Neuronal stem cell (in vitro differentiated cells): ENCODE measurements at regions not wholly inside any gene's neighbourhood (a gene's known extent, or its start where the extent isn't known, plus 50 kb on each side); places are given as distances from the start of the nearest gene placed in this dataset.
"Not testable (repeated sequence)": the region's sequence is repeated elsewhere in the genome, so short reads cannot be mapped to it uniquely, and the experiment has no call there.

Experiments
- DNase-seq: peaks from one replicate; pipeline ENCODE4 v3.0.0-alpha.2; 2013; ENCODE audit warnings: low spot score
- H2AFZ ChIP-seq: one replicate; pipeline ENCODE4 v1.6.1; 2013; ENCODE audit warnings: mild to moderate bottlenecking, low read length, inconsistent platforms
- H2AK5ac ChIP-seq: 2 replicates; pipeline ENCODE4 v1.6.1; 2013; ENCODE audit warnings: low read depth, mild to moderate bottlenecking, inconsistent platforms, low read length, moderate library complexity, mixed read lengths
- H2BK120ac ChIP-seq: 2 replicates; pipeline ENCODE4 v1.6.1; 2013; ENCODE audit warnings: low read depth, mild to moderate bottlenecking, inconsistent platforms, low read length, moderate library complexity, mixed read lengths
- H2BK12ac ChIP-seq: one replicate; pipeline ENCODE4 v1.6.1; 2013; ENCODE audit warnings: low read length, inconsistent platforms
- H2BK15ac ChIP-seq: 2 replicates; pipeline ENCODE4 v1.6.1; 2013; ENCODE audit warnings: mild to moderate bottlenecking, low read length, inconsistent platforms, mixed read lengths
- H2BK5ac ChIP-seq: one replicate; pipeline ENCODE4 v1.6.1; 2013; ENCODE audit warnings: inconsistent platforms, mild to moderate bottlenecking, low read length, moderate library complexity
- H3K14ac ChIP-seq: one replicate; pipeline ENCODE4 v1.6.1; 2013; ENCODE audit warnings: low read length, inconsistent platforms
- H3K18ac ChIP-seq: 2 replicates; pipeline ENCODE4 v1.6.1; 2013; ENCODE audit warnings: low read length, inconsistent platforms
- H3K23ac ChIP-seq: 2 replicates; pipeline ENCODE4 v1.6.1; 2013; ENCODE audit warnings: low read depth, mild to moderate bottlenecking, mixed read lengths, low read length, inconsistent platforms; ENCODE audit not compliant: poor library complexity
- H3K27ac ChIP-seq: replicated peaks from 3 replicates; pipeline ENCODE4 v1.5.1; 2013; ENCODE audit warnings: low read length, inconsistent platforms
- H3K27me3 ChIP-seq, 3 experiments: 2 replicates each; pipeline ENCODE4 v1.6.1; 2013; ENCODE audit warnings: low read length in 3 of 3, mild to moderate bottlenecking in 2 of 3, inconsistent platforms in 1 of 3, low read depth in 1 of 3, mixed read lengths in 1 of 3, moderate library complexity in 1 of 3; ENCODE audit not compliant: control insufficient read depth in 3 of 3, insufficient read depth in 3 of 3
- H3K36me3 ChIP-seq, 2 donors: replicated peaks in 1 of 2; 2 replicates each; pipeline ENCODE4 v1.6.1; 2013; ENCODE audit warnings: low read length in 2 of 2; ENCODE audit not compliant: control insufficient read depth in 2 of 2, insufficient read depth in 2 of 2
- H3K4ac ChIP-seq: 2 replicates; pipeline ENCODE4 v1.6.1; 2013; ENCODE audit warnings: inconsistent platforms, mild to moderate bottlenecking, low read length, moderate library complexity
- H3K4me1 ChIP-seq, 2 donors: 1 replicate in 1 of 2; 2 replicates in 1 of 2; pipeline ENCODE4 v1.6.1; 2013; ENCODE audit warnings: low read length in 2 of 2, low read depth in 1 of 2; ENCODE audit not compliant: control insufficient read depth in 2 of 2, insufficient read depth in 1 of 2
- H3K4me2 ChIP-seq: one replicate; pipeline ENCODE4 v1.6.1; 2013; ENCODE audit warnings: mild to moderate bottlenecking, low read length, inconsistent platforms; ENCODE audit not compliant: insufficient read depth, poor library complexity, severe bottlenecking
- H3K4me3 ChIP-seq, 2 donors: 2 replicates each; pipeline ENCODE4 v1.5.1; 2013; ENCODE audit warnings: low read length in 2 of 2, mild to moderate bottlenecking in 2 of 2, inconsistent platforms in 1 of 2, moderate library complexity in 1 of 2
- H3K79me1 ChIP-seq: one replicate; pipeline ENCODE4 v1.6.1; 2013; ENCODE audit warnings: low read depth, mild to moderate bottlenecking, inconsistent platforms, low read length, moderate library complexity
- H3K9ac ChIP-seq: one replicate; pipeline ENCODE4 v1.6.1; 2013; ENCODE audit warnings: mild to moderate bottlenecking, low read depth, low read length, inconsistent platforms; ENCODE audit not compliant: poor library complexity
- H3K9me3 ChIP-seq, 2 donors: replicated peaks in 1 of 2; 2 replicates each; pipeline versions ENCODE3 to v1.6.1; 2013; ENCODE audit warnings: low read length in 2 of 2, mild to moderate bottlenecking in 2 of 2, inconsistent platforms in 1 of 2, low read depth in 1 of 2, mixed read lengths in 1 of 2, moderate library complexity in 1 of 2; ENCODE audit not compliant: control insufficient read depth in 2 of 2, insufficient read depth in 1 of 2
- H4K8ac ChIP-seq: one replicate; pipeline ENCODE4 v1.6.1; 2013; ENCODE audit warnings: low read depth, mild to moderate bottlenecking, inconsistent platforms, low read length, moderate library complexity
- H4K91ac ChIP-seq: one replicate; pipeline ENCODE4 v1.6.1; 2013; ENCODE audit warnings: low read length, low read depth, mild to moderate bottlenecking, inconsistent platforms; ENCODE audit not compliant: poor library complexity
- WGBS, 2 donors: extraction: QIAGEN DNeasy Blood & Tissue Kit; methylation state at CpG; one replicate each; pipeline ENCODE4 v1.1.7; 2013; ENCODE audit warnings: missing lambda C conversion rate in 2 of 2, mixed read lengths in 1 of 2; ENCODE audit not compliant: insufficient read length in 2 of 2, insufficient replicate concordance in 1 of 2; ENCODE audit errors: extremely low coverage in 2 of 2; 5-methylcytosine and 5-hydroxymethylcytosine counted together

DNA sequence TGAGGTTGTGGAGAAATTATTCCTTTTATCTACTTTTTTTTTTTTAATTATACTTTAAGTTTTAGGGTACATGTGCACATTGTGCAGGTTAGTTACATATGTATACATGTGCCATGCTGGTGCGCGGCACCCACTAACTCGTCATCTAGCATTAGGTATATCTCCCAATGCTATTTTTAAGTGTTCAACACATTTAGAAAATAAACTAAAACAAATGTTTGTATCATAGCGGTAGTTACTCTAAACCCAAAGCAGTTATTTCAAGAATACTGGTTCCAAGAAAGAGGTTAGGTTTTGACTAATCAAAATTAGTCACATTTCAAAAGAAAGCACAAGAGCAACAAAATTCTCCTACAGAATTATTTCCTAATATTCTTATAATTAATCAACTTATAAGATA, 119.5 kb upstream of the SEM1 start:
- H4K8ac ChIP-seq, H2BK12ac ChIP-seq, H3K9me3 ChIP-seq, H3K27ac ChIP-seq, H2AK5ac ChIP-seq, H3K9ac ChIP-seq, H3K23ac ChIP-seq, H2AFZ ChIP-seq, H2BK15ac ChIP-seq, H3K4me1 ChIP-seq, H3K14ac ChIP-seq, H3K4ac ChIP-seq, H3K4me3 ChIP-seq, H3K79me1 ChIP-seq, H3K36me3 ChIP-seq, H4K91ac ChIP-seq, H3K27me3 ChIP-seq, DNase-seq, H2BK120ac ChIP-seq, H3K4me2 ChIP-seq, H3K18ac ChIP-seq, H2BK5ac ChIP-seq: not testable (repeated sequence)
- no CpG with 5 or more reads among the region's 4 CpGs for WGBS, 2 donors

DNA sequence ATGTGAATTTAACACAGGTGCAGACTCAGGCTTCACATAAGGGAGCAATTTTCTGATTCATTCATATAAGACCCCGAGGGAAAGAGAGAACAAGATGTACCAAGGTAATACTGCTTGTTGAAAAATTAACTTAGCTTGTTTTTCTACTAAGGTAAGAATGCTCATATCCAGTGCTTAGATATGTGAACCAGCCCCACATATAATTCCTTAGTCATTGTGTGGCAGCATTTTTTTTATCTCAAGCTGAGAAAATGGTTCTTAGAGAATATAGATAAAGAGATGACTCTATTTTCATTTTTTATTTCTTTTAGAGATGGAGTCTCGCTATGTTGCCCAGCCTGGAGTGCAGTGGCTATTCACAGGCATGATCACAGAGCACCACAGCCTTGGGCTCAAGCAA, 121.8 kb upstream of the SEM1 start:
- Histone ChIP-seq H3K36me3 (no peaks in the 10 kb centered on the region), H3K23ac (no peak overlapping the region), H3K4me3 (no peak overlapping the region), H3K4me1 (no peaks in the 10 kb centered on the region), H3K18ac (no peak overlapping the region), H2BK5ac (no peak overlapping the region), H2BK12ac (no peak overlapping the region), H3K27ac (no peak overlapping the region), H2BK15ac (no peak overlapping the region), H3K79me1 (no peaks in the 10 kb centered on the region), H2AK5ac (no peak overlapping the region), H3K9me3 (no peaks in the 10 kb centered on the region), H3K27me3 (no peaks in the 10 kb centered on the region), H3K4me2 (no peak overlapping the region), H4K91ac (no peak overlapping the region), H3K14ac (no peak overlapping the region), H3K4ac (no peak overlapping the region), H3K9ac (no peak overlapping the region), H4K8ac (no peak overlapping the region), H2BK120ac (no peak overlapping the region), H2AFZ (no peak overlapping the region)
- DNase-seq, result no peak
- no CpG with 5 or more reads among the region's 2 CpGs for WGBS, 2 donors

DNA sequence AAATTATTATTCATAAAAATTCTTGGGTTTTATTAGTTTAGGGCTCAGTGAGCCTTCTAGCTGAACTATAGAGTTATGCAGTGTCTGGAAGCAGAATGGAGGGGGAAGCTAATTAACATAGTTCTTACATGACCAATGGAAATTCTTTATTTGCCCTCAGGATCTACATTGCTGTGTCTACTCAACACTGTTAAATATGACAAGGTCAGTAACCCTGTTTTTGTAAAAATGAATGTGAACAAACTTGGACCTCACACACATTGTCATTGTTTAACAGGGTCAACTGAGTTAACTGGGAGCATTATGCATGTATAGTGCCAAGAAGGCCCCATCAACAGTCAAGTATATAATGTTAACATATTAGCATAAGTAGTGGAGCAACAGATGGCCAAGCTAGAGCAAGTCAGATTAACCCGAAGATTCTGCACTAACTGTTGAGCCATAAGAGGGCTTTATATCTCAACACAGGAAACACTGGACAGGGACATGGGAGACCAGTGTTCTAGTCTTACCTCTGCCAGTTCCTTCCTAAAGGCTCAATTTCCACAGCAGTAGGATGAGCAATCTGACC, 122.5 kb upstream of the SEM1 start:
- WGBS, 2 donors, result no CpG with 5 or more reads among the region's 1 CpG
- H3K14ac ChIP-seq, result no peak overlapping the region
- no peak overlapping the region for H3K9ac ChIP-seq

DNA sequence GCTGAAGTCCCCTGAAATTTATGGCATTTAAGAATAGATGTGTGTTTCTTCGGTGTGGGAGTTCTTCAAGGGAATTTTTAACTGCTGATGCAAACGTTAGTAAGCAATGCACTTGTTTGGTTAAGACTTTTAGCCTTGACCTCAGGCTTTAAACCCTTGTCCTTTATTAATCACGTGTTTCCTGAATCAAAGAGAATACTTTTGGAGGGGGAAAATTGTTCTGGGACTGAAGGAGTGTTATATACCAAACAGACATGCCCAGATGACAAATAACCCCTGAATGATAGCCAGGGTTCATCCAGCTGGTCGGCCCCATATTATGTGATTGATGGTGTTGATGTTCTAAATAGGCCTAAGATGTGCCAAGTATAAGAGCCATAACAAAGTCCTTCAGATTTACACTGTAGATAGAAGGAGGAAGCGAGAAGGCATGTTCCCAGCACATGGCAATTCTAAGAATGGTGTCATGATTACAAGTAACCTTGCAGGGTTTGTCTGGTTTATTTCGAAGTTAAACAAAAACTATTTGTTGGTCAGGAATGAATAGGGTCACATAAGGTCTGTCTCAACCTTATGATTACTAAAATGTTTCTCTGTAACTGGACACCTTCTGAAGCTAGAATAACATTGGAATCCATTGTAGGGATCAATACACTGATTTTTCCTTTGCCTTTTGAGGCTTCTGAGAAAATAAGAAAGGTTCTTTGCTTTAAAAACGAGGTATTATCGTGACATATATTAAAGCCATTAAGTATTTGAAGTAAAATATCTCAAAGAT, 124.2 kb upstream of the SEM1 start:
- no CpG with 5 or more reads among the region's 8 CpGs for WGBS, 2 donors
- Histone ChIP-seq H2BK15ac (no peak overlapping the region), H3K23ac (no peak overlapping the region), H3K4me2 (no peak overlapping the region), H3K27ac (no peak overlapping the region), H4K8ac (no peak overlapping the region), H2BK12ac (no peak overlapping the region), H2AFZ (no peak overlapping the region), H2AK5ac (no peak overlapping the region), H3K9me3 (no peaks in the 10 kb centered on the region), H3K9ac (no peak overlapping the region), H4K91ac (no peak overlapping the region), H3K18ac (no peak overlapping the region), H3K4ac (no peak overlapping the region), H3K4me3 (no peak overlapping the region), H3K79me1 (no peaks in the 10 kb centered on the region), H3K14ac (no peak overlapping the region), H3K4me1 (peaks cover 0 to 3% of the 10 kb centered on the region in 2 donors), H3K27me3 (no peaks in the 10 kb centered on the region), H3K36me3 (no peaks in the 10 kb centered on the region), H2BK120ac (no peak overlapping the region), H2BK5ac (no peak overlapping the region)
- DNase-seq, result no peak

More for the DNA sequence above, 122.5 kb upstream of the SEM1 start:
- Histone ChIP-seq H2BK12ac (no peak overlapping the region), H3K4me3 (no peak overlapping the region), H3K4me1 (no peaks in the 10 kb centered on the region), H3K18ac (no peak overlapping the region), H2BK120ac (no peak overlapping the region), H2BK5ac (no peak overlapping the region), H2AFZ (no peak overlapping the region), H3K79me1 (no peaks in the 10 kb centered on the region), H3K9me3 (no peaks in the 10 kb centered on the region), H2AK5ac (no peak overlapping the region), H3K23ac (no peak overlapping the region), H3K27ac (no peak overlapping the region), H4K91ac (no peak overlapping the region), H3K4ac (no peak overlapping the region), H2BK15ac (no peak overlapping the region), H3K36me3 (no peaks in the 10 kb centered on the region), H3K27me3 (no peaks in the 10 kb centered on the region), H3K4me2 (no peak overlapping the region), H4K8ac (no peak overlapping the region)
- DNase-seq, result no peak
